ENCODE measurements at regions not wholly inside any gene's neighbourhood (a gene's known extent, or its start where the extent isn't known, plus 50 kb on each side); places are given as distances from the start of the nearest gene placed in this dataset.

DNA sequence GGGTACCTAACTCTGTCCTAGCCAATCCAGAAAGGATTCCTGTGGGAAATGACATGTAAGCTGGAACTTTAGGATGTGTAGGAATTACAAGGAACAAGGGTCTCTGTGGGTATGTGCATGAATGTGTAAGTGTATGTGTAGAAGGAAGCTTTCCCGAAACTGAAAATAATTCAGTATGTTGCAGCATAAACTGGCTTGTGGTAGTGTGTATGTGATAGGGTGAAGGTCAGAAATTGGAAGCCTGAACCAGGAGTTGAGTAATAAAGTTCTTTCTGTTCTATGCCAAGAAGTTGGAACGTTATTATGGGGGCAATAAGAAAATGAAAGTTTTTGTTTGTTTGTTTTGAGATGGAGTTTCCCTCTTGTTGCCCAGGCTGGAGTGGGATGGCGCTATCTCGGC, 323.1 kb upstream of the KITLG start:
- H3K9me3 ChIP-seq, result no peaks in the 10 kb centered on the region
- no peak for FAIRE-seq
- H3K4me1 ChIP-seq, result 0 out of 3 replicates have a peak, but pooled peaks cover 7% of the 10 kb centered on the region
- no peak overlapping the region for H3K4me3 ChIP-seq
- DNase-seq (ENCODE audit: low read depth in 1 of 2, low spot score in 1 of 2), result no peak
- no peak overlapping the region for H3K4me2 ChIP-seq
- POLR2A ChIA-PET, result no interaction called here
- H3K27ac ChIP-seq, result no peak overlapping the region
- no peak for TF ChIP-seq KDM1A (IDR thresholded peaks at IDR 0.05; ENCODE audit: low read depth)
- CTCF ChIA-PET, result no interaction called here
- no peak for ATAC-seq
- 67% methylated on average over 4 of the region's 4 CpGs for WGBS (ENCODE audit: missing lambda C conversion rate)

DNA sequence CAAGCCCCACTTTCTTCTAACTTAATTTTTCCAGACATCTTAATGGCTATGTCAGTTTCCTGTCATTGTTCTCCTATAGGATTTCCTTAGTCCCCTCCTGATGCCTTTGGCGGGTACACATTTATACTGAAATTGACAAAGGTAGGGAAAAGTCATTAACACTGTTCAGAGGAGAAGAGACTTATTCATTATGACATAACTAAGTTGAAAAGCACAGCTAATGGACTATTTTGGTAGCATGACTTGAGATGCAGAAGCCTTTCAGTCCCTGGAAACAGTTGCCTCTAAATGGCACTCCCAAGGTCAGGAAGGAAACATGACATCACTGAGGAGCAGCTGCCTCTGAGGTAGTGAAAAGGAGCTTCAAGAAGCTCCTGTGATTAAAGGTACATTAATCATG, 317.5 kb upstream of the KITLG start:
- FAIRE-seq (no peak), DNase-seq (ENCODE audit: low read depth in 1 of 2, low spot score in 1 of 2) (no peak)
- POLR2A ChIA-PET, result no interaction called here

DNA sequence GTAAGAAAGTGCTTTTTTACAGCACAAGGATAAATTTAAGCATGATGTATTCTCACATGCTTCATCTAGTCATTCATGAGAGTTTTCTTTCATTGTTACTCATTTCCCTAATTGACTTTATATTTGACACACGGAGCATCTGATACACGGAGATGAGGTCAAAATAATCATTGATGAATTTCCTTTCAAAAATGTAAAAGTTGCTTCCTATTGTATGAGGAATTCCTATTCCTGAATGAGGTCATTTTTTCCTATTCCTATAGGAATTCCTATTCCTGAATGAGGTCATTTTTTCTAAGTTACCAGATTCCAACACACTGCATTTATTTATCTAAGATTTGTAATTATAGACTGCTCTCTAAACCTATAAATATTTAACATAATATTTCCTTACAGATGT, 316.7 kb upstream of the KITLG start:
- Histone ChIP-seq H3K9me3 (no peaks in the 10 kb centered on the region), H3K4me1 (no peaks in the 10 kb centered on the region), H3K27ac (no peak overlapping the region), H3K4me3 (no peak overlapping the region), H3K4me2 (no peak overlapping the region)
- POLR2A ChIA-PET, result no interaction called here
- DNase-seq (ENCODE audit: low read depth in 1 of 2, low spot score in 1 of 2) (no peak), FAIRE-seq (no peak), ATAC-seq (no peak)
- WGBS (ENCODE audit: missing lambda C conversion rate), result 42% methylated on average over 2 of the region's 2 CpGs
- no peak for TF ChIP-seq HDAC2 (IDR thresholded peaks at IDR 0.05)
- no peak for TF ChIP-seq EHMT2 (IDR thresholded peaks at IDR 0.05; ENCODE audit: low read depth)
- TF ChIP-seq, protein P1, sequence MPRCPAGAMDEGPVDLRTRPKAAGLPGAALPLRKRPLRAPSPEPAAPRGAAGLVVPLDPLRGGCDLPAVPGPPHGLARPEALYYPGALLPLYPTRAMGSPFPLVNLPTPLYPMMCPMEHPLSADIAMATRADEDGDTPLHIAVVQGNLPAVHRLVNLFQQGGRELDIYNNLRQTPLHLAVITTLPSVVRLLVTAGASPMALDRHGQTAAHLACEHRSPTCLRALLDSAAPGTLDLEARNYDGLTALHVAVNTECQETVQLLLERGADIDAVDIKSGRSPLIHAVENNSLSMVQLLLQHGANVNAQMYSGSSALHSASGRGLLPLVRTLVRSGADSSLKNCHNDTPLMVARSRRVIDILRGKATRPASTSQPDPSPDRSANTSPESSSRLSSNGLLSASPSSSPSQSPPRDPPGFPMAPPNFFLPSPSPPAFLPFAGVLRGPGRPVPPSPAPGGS (IDR thresholded peaks at IDR 0.05), result no peak
- no peak for TF ChIP-seq RARB (CRISPR knock-in tag; IDR thresholded peaks at IDR 0.05)
- TF ChIP-seq EP300 (IDR thresholded peaks at IDR 0.05), result no peak
- TF ChIP-seq, protein P2, sequence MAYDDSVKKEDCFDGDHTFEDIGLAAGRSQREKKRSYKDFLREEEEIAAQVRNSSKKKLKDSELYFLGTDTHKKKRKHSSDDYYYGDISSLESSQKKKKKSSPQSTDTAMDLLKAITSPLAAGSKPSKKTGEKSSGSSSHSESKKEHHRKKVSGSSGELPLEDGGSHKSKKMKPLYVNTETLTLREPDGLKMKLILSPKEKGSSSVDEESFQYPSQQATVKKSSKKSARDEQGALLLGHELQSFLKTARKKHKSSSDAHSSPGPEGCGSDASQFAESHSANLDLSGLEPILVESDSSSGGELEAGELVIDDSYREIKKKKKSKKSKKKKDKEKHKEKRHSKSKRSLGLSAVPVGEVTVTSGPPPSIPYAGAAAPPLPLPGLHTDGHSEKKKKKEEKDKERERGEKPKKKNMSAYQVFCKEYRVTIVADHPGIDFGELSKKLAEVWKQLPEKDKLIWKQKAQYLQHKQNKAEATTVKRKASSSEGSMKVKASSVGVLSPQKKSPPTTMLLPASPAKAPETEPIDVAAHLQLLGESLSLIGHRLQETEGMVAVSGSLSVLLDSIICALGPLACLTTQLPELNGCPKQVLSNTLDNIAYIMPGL (CRISPR knock-in tag; IDR thresholded peaks at IDR 0.05; ENCODE audit: borderline replicate concordance), result no peak
- TF ChIP-seq RCOR1 (IDR thresholded peaks at IDR 0.05; ENCODE audit: low read depth, low read length), result no peak
- TF ChIP-seq FOSL2 (IDR thresholded peaks at IDR 0.05), result no peak
- no peak for TF ChIP-seq FOSL2 (CRISPR knock-in tag; IDR thresholded peaks at IDR 0.05)
- TF ChIP-seq ZFP36 (IDR thresholded peaks at IDR 0.05; ENCODE audit: borderline replicate concordance, partially characterized antibody), result no peak
- TF ChIP-seq NPAS2 (CRISPR knock-in tag; IDR thresholded peaks at IDR 0.05; ENCODE audit: borderline replicate concordance), result no peak
- TF ChIP-seq, protein P3, sequence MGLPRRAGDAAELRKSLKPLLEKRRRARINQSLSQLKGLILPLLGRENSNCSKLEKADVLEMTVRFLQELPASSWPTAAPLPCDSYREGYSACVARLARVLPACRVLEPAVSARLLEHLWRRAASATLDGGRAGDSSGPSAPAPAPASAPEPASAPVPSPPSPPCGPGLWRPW (IDR thresholded peaks at IDR 0.05), result no peak
- TF ChIP-seq RNF2 (IDR thresholded peaks at IDR 0.05; ENCODE audit: borderline replicate concordance, low read depth), result no peak
- no peak for TF ChIP-seq MAZ (IDR thresholded peaks at IDR 0.05; ENCODE audit: borderline replicate concordance, low read depth, low read length)
- CTCF ChIA-PET, result no interaction called here

More for the DNA sequence above, 317.5 kb upstream of the KITLG start:
- Histone ChIP-seq H3K4me2 (no peak overlapping the region), H3K9me3 (no peaks in the 10 kb centered on the region), H3K4me1 (no peaks in the 10 kb centered on the region), H3K27ac (no peak overlapping the region), H3K4me3 (no peak overlapping the region)
- CTCF ChIA-PET, result no interaction called here
- no peak for TF ChIP-seq RFX5 (IDR thresholded peaks at IDR 0.05)
- no peak for TF ChIP-seq MAZ (IDR thresholded peaks at IDR 0.05; ENCODE audit: borderline replicate concordance, low read depth, low read length)
- TF ChIP-seq CBX8 (IDR thresholded peaks at IDR 0.05), result no peak
- TF ChIP-seq KDM1A (IDR thresholded peaks at IDR 0.05; ENCODE audit: low read depth), result no peak
- TF ChIP-seq FOSB (CRISPR knock-in tag; IDR thresholded peaks at IDR 0.05), result no peak
- TF ChIP-seq HOXA7 (CRISPR knock-in tag; IDR thresholded peaks at IDR 0.05), result no peak
- no peak for TF ChIP-seq EHMT2 (IDR thresholded peaks at IDR 0.05; ENCODE audit: low read depth)
- WGBS (ENCODE audit: missing lambda C conversion rate), result 83% methylated on average over 1 of the region's 1 CpG
- ATAC-seq, result no peak
